Adrenal gland (tissue), 9 donors: ENCODE measurements at regions not wholly inside any gene's neighbourhood (a gene's known extent, or its start where the extent isn't known, plus 50 kb on each side); places are given as distances from the start of the nearest gene placed in this dataset.

Experiments used
- DNase-seq, 7 donors: peaks; one replicate each; pipeline ENCODE4 v3.0.0-alpha.2; 2019 to 2020
- H3K27ac ChIP-seq, 5 donors: fragments of 200-600 bp; sonication (generic) in 4 of 5; 1 replicate in 3 of 5; 2 replicates in 2 of 5; pipeline versions ENCODE4 v1.5.1 to v1.8.0; 2016 to 2020; ENCODE audit warnings: mild to moderate bottlenecking in 1 of 5
- H3K27me3 ChIP-seq: fragments of 200-600 bp; 2 replicates; pipeline ENCODE4 v1.8.0; 2021
- H3K36me3 ChIP-seq, 2 donors: fragments of 200-600 bp; replicated peaks in 1 of 2; 1 replicate in 1 of 2; 2 replicates in 1 of 2; pipeline versions ENCODE4 v1.5.1 to v1.8.0; 2018 to 2022
- H3K4me1 ChIP-seq, 2 donors: fragments of 200-600 bp; replicated peaks in 1 of 2; 1 replicate in 1 of 2; 2 replicates in 1 of 2; pipeline versions ENCODE4 v1.5.1 to v1.8.0; 2018 to 2021
- H3K4me3 ChIP-seq, 4 donors: fragments of 200-600 bp; sonication (generic) in 3 of 4; one replicate each; pipeline ENCODE4 v1.5.1; 2016 to 2018
- H3K9me3 ChIP-seq, 3 donors: fragments of 200-600 bp; sonication (generic) in 1 of 3; replicated peaks in 1 of 3; 1 replicate in 2 of 3; 2 replicates in 1 of 3; pipeline versions ENCODE4 v1.5.1 to v1.8.0; 2016 to 2021
- POLR2A ChIP-seq, 2 donors: fragments of 450-650 bp; IDR thresholded peaks; one replicate each; pipeline ENCODE4 v1.6.1; 2017; ENCODE audit warnings: antibody characterized with exemption in 2 of 2, mild to moderate bottlenecking in 2 of 2, moderate library complexity in 1 of 2
- WGBS, 4 donors: extraction: QIAGEN DNeasy Blood & Tissue Kit in 2 of 4; methylation state at CpG; one replicate each; pipeline versions ENCODE4 v1.1.5 to v1.1.7; 2013 to 2017; 5-methylcytosine and 5-hydroxymethylcytosine counted together
- intact Hi-C, 2 donors: fragments of 100-400 bp; cut with DNase I; formaldehyde crosslinking; loops; one replicate each; pipeline versions ENCODE4 v1.14.1 to v1.15.0; 2022 to 2023
- TF ChIP-seq, protein P1 (sequence below), 6 experiments: fragments of 450-650 bp in 4 of 6; fragments of 200-600 bp in 2 of 6; sonication (generic) in 1 of 6; IDR thresholded peaks; 1 replicate in 5 of 6; 2 replicates in 1 of 6; pipeline versions ENCODE4 v1.5.1 to v1.8.0; 2016 to 2021; ENCODE audit warnings: antibody characterized with exemption in 6 of 6, mild to moderate bottlenecking in 2 of 6, moderate library complexity in 1 of 6
- donor health status: healthy with polysubstance abuse.
- donor health status: Bipolar disorder and iron deficiency.
- donor health status: DM: yes; HTN: yes; CAD: no.
- donor health status: DM: no; HTN: no; CAD: no.
- donor health status: DM: no; HTN: no; CAD: no.

DNA sequence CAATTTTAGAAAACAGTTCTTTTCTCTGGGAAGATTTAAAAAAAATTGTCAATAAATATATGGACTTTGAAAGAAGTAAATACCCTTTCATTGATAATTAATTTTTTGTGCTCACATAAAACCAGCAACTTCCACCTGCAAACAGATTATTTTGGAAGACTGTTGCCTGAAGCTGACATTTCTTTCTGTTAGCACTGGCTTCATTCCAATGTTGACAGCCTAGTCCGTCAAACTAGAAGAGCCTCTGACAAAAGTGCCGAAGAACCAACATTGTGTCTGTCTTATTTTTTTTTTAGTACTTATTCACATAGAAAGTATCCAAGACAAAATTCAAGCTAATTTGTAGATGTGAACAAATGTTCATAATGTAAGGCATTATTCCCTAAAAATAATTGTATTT, 108.6 kb upstream of the TMEM161B start:
- H3K4me1 ChIP-seq, result no peaks in the 10 kb centered on the region
- no peaks in the 10 kb centered on the region for H3K27me3 ChIP-seq
- H3K27ac ChIP-seq, result no peak overlapping the region
- intact Hi-C loops, result no loop called here
- TF ChIP-seq, protein P1, sequence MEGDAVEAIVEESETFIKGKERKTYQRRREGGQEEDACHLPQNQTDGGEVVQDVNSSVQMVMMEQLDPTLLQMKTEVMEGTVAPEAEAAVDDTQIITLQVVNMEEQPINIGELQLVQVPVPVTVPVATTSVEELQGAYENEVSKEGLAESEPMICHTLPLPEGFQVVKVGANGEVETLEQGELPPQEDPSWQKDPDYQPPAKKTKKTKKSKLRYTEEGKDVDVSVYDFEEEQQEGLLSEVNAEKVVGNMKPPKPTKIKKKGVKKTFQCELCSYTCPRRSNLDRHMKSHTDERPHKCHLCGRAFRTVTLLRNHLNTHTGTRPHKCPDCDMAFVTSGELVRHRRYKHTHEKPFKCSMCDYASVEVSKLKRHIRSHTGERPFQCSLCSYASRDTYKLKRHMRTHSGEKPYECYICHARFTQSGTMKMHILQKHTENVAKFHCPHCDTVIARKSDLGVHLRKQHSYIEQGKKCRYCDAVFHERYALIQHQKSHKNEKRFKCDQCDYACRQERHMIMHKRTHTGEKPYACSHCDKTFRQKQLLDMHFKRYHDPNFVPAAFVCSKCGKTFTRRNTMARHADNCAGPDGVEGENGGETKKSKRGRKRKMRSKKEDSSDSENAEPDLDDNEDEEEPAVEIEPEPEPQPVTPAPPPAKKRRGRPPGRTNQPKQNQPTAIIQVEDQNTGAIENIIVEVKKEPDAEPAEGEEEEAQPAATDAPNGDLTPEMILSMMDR (IDR thresholded peaks at IDR 0.05), result no peak
- TF ChIP-seq POLR2A (IDR thresholded peaks at IDR 0.05), result no peak
- H3K36me3 ChIP-seq, result no peaks in the 10 kb centered on the region
- DNase-seq, result no peak
- no peaks in the 10 kb centered on the region for H3K9me3 ChIP-seq
- H3K4me3 ChIP-seq, result no peak overlapping the region
- WGBS, 4 donors, result 60 to 73% (median 66%) methylated on average over 2 of the region's 2 CpGs

DNA sequence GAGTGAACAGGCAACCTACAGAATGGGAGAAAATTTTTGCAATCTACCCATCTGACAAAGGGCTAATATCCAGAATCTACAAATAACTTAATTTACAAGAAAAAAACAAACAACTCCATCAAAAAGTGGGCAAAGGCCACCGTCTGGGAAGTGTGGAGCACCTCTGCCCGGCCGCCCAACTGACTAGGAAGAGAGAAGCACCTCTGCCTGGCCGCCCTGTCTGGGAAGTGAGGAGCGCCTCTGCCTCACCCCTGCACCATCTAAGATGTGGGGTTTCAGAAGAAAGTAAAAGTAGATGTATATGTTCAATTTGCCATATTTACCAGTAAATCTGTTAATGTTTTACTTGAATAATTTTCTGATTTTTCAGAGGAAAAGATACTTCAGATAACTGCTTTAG, 108.1 kb upstream of the TMEM161B start:
- Histone ChIP-seq H3K36me3 (no peaks in the 10 kb centered on the region), H3K27ac (no peak overlapping the region), H3K4me3 (no peak overlapping the region), H3K9me3 (no peaks in the 10 kb centered on the region), H3K4me1 (no peaks in the 10 kb centered on the region), H3K27me3 (no peaks in the 10 kb centered on the region)
- TF ChIP-seq, protein P1 (IDR thresholded peaks at IDR 0.05), result no peak
- no peak for TF ChIP-seq POLR2A (IDR thresholded peaks at IDR 0.05)
- DNase-seq, result no peak
- 87 to 93% (median 91%) methylated on average over 5 of the region's 5 CpGs for WGBS, 4 donors
- intact Hi-C loops, result no loop called here

DNA sequence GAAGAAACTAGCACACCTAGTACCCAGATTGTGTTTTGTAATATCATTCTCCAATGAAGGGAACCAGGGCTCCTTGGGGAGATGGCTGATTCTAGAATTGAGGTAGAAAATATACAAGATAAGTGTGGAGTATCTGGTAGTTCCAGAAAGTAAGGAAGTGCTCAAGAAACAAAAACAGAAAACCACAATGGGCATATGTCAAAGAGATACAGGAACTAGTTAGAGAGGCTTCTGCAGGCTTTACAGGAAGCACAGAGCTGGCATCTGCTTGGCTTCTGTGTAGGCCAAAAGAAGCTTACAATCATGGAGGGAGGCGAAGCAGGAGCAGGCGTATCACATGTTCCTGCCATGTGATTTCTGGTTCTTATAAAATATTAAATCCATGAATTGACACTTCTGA, 105.7 kb upstream of the TMEM161B start:
- H3K9me3 ChIP-seq, result no peaks in the 10 kb centered on the region
- no peak overlapping the region for H3K4me3 ChIP-seq
- TF ChIP-seq, protein P1 (IDR thresholded peaks at IDR 0.05), result no peak
- TF ChIP-seq POLR2A (IDR thresholded peaks at IDR 0.05), result no peak
- intact Hi-C loops, result no loop called here
- no peaks in the 10 kb centered on the region for H3K27me3 ChIP-seq
- H3K27ac ChIP-seq, result no peak overlapping the region
- no peaks in the 10 kb centered on the region for H3K36me3 ChIP-seq
- H3K4me1 ChIP-seq, result no peaks in the 10 kb centered on the region
- WGBS, 4 donors, result 94 to 98% (median 97%) methylated on average over 2 of the region's 2 CpGs
- DNase-seq, result no peak

DNA sequence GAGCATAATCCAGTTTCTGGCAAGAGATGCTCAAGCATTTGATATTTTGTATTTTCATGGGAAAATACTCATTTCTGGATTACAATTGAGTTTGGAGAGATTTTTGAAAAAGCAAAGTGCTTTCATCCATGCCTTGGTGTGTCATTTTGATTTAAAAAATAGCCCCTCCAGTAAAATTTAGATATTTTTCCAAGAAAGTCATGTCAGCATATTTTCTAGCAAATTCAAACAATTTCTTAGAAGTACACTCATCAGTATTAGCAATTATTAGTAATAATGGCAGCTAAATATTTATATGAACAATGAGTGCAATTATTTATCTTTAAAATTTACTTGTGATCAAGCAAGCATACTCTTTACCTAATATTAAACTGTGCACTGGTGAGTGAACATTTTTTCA, 102.2 kb upstream of the TMEM161B start:
- DNase-seq, result no peak
- Histone ChIP-seq H3K9me3 (no peaks in the 10 kb centered on the region), H3K36me3 (no peaks in the 10 kb centered on the region), H3K4me3 (no peak overlapping the region), H3K4me1 (no peaks in the 10 kb centered on the region), H3K27ac (no peak overlapping the region), H3K27me3 (no peaks in the 10 kb centered on the region)
- intact Hi-C loops, result no loop called here
- TF ChIP-seq, protein P1 (IDR thresholded peaks at IDR 0.05), result no peak
- TF ChIP-seq POLR2A (IDR thresholded peaks at IDR 0.05), result no peak
